ENCODE measurements at regions not wholly inside any gene's neighbourhood (a gene's known extent, or its start where the extent isn't known, plus 50 kb on each side); places are given as distances from the start of the nearest gene placed in this dataset.

- DNase-seq (ENCODE audit: low read depth), result no peak
- H3K4me3 ChIP-seq (ENCODE audit: low read depth, low read length), result no peak overlapping the region
- TF ChIP-seq, protein P1, sequence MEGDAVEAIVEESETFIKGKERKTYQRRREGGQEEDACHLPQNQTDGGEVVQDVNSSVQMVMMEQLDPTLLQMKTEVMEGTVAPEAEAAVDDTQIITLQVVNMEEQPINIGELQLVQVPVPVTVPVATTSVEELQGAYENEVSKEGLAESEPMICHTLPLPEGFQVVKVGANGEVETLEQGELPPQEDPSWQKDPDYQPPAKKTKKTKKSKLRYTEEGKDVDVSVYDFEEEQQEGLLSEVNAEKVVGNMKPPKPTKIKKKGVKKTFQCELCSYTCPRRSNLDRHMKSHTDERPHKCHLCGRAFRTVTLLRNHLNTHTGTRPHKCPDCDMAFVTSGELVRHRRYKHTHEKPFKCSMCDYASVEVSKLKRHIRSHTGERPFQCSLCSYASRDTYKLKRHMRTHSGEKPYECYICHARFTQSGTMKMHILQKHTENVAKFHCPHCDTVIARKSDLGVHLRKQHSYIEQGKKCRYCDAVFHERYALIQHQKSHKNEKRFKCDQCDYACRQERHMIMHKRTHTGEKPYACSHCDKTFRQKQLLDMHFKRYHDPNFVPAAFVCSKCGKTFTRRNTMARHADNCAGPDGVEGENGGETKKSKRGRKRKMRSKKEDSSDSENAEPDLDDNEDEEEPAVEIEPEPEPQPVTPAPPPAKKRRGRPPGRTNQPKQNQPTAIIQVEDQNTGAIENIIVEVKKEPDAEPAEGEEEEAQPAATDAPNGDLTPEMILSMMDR (IDR thresholded peaks at IDR 0.05; ENCODE audit: low read depth, low read length, missing control alignments), result no peak
These were observed 898.2 kb upstream of the TYRP1 start for GRCh38 chr9:11794984-11795383.

DNA sequence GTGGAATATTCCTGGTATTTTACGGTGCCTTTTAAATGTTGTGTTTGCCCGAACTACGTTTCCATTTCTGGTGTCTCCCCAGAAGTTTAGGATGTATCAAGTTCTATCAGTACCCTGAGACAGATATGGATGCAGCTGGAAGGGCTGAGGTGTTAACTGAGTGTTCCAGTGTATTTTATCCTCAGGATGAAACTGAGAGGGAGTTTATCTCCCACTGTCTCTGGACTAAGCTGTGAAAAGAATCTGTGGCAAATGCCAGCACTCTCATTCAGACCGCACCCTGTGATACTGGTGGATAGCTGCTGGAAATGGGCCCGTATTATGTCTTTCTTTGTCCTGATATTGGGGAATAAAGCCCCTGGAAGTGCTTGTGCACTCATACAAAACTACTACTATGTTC lies 887.2 kb upstream of the TYRP1 start:
- DNase-seq (ENCODE audit: low read depth), result no peak
- H3K4me3 ChIP-seq (ENCODE audit: low read depth, low read length), result no peak overlapping the region
- TF ChIP-seq, protein P1 (IDR thresholded peaks at IDR 0.05; ENCODE audit: low read depth, low read length, missing control alignments), result no peak

DNA sequence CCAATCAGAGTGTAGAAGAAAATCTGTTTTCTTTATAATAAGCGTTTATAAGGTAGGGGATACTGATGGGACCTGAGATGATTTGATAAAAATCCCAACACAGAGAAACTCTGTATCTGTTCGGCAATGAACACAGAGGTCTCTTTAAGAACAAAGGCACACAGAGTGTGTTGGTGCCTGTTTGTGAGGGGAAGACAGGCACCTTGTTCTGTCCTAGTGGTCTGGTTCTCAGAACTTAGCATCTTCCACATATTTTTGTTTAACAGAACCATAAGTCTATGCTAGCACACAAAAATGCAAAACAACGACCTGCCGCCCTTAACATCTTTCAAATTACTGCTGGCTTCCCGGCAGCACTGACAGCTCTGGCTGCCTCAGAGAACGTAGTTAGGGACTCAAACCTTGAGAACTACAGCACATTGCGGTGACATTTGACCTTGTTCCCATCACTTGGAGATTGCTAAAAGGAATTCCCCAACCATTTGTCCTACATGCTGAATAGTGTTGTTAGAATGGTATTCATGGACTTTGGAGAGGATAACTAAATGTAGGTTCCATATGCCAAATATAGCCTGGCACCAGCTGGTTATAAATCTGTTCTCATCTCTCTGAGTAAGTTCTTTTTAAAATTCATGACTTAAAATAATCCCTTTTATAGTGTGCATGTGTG lies 871.7 kb upstream of the TYRP1 start:
- H3K4me3 ChIP-seq (ENCODE audit: low read depth, low read length), result no peak overlapping the region
- TF ChIP-seq, protein P1 (IDR thresholded peaks at IDR 0.05; ENCODE audit: low read depth, low read length, missing control alignments), result no peak
- no peak for DNase-seq (ENCODE audit: low read depth)

DNA sequence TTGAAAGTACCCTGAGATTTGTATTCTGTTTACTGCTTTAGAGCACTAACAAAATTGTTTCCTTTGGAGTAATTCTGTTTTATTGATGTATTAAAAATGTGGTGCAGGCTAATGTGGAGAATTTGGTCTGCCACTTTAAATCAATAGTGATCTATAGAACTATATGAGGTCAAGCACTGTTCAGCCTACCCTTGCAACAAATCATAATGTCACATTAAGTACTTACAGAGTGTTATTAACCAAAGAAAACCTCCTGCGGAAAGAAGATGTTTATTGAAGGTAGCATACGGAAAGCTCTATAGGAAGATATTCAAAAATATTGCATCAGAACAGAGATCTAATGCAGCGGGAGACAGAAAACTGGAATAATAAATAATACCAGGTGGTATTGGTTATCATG lies 865.0 kb upstream of the TYRP1 start:
- DNase-seq (ENCODE audit: low read depth), result no peak
- no peak overlapping the region for H3K4me3 ChIP-seq (ENCODE audit: low read depth, low read length)
- TF ChIP-seq, protein P1 (IDR thresholded peaks at IDR 0.05; ENCODE audit: low read depth, low read length, missing control alignments), result no peak

GRCh38 chr9:11833056-11833455 lies 860.1 kb upstream of the TYRP1 start:
- H3K4me3 ChIP-seq (ENCODE audit: low read depth, low read length), result no peak overlapping the region
- DNase-seq (ENCODE audit: low read depth), result no peak
- TF ChIP-seq, protein P1 (IDR thresholded peaks at IDR 0.05; ENCODE audit: low read depth, low read length, missing control alignments), result no peak

GRCh38 chr9:11868795-11869194 lies 824.4 kb upstream of the TYRP1 start:
- TF ChIP-seq, protein P1 (IDR thresholded peaks at IDR 0.05; ENCODE audit: low read depth, low read length, missing control alignments), result no peak
- no peak for DNase-seq (ENCODE audit: low read depth)
- H3K4me3 ChIP-seq (ENCODE audit: low read depth, low read length), result no peak overlapping the region

DNA sequence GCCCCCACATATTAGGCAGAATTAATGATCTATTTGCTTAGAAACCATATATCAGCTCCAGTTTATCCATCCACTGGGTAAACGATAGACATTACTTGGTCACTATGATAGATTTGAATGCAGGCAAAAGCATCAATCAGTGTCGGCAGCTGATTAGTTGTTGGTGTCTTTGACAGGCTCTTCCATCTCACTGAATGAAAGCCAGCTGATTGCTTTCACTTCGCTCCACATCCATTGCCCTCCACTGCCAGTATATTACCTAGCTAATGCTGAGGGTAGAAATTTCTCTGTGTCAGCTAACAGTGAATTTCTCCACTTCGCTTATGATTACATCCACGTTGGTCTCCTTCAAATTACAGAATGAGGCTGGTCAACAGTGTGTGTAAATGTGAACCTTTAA lies 821.3 kb upstream of the TYRP1 start:
- H3K4me3 ChIP-seq (ENCODE audit: low read depth, low read length), result no peak overlapping the region
- DNase-seq (ENCODE audit: low read depth), result no peak

More for the DNA sequence above, 821.3 kb upstream of the TYRP1 start:
- TF ChIP-seq, protein P1 (IDR thresholded peaks at IDR 0.05; ENCODE audit: low read depth, low read length, missing control alignments), result no peak
